NCI-H2107 (cell line): ENCODE measurements at regions not wholly inside any gene's neighbourhood (a gene's known extent, or its start where the extent isn't known, plus 50 kb on each side); places are given as distances from the start of the nearest gene placed in this dataset.
"Not testable (repeated sequence)": the region's sequence is repeated elsewhere in the genome, so short reads cannot be mapped to it uniquely, and the experiment has no call there.

Experiments used
- DNase-seq: peaks from one replicate; lab custom pipeline; 2025; lab: John Stamatoyannopoulos, UW

GRCh38 chr13:50156561-50157127, 141.4 kb downstream of the KCNRG start:
- no peak for DNase-seq

DNA sequence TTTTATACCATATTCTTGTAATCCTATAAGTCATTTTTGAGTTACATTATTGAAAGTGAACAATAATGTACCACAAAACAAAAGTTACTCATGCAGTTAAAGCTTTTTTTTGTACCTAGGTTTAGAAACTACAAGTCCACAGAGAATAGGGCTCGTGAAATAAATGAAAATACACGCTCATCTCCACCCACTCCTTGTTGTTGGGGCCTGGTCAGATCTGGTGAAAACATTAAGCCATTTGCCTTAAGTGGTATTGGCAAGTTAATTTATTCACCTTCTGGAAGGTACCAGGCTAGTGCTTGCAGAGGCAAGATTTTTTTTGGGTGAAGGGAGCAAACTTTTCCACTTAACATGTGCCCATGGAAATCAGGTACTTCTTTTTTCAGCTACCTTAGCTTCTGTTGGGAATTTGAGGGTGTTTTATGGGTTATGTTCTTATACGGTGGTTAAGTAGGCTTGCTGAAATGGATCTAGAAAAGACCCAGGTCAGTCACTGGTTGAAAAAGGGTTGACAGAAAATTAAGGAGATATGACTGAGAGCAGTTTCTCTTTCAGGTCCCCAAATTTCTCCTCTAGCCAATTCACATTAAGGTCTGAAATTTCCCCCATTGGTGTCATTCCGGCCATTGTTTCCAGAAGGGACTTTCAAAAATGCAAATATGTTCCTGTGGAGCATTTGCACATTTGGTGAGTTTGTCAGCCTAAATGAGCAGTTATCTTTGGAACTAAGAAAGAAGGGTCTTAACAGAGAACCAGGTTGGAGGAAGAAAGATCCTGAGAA, 143.3 kb downstream of the KCNRG start:
- DNase-seq = no peak

DNA sequence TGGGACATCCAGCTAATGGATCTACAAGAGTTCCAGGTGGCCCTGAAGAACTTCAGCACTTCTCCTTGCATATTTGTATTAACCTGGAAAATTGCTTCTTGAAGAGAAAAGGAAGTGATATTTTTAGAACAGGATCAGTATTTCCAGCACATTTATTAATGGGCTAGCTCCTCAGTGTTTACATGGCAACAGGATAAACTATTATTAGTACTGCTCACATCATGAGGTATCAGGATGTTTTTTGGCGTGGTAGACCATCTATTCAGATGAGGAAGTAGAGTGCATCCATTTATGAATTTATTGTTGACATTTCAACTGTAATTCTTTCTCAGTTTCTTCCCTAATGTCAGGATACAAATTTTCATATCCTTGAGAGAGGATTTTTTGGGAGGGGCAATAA, 144.4 kb downstream of the KCNRG start:
- no peak for DNase-seq

DNA sequence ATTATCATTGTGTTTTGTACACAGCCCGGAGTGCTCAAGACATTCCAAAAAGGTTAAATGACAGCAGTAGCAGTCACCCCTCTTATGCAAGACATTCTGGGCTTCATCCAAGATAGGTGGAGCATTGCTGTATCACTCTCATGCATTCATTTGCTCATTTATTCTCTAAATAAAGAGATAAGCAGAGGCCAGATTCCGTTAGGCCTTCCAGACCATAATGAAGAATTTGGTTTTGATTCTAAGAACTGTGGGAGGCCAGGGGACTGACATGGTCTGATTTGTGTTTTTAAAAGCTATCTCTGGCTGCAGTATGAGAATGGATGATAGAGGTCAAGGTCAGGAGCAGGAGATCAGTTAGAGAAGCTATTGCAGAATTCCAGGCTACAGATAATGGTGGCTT, 145.8 kb downstream of the KCNRG start:
- DNase-seq = no peak

GRCh38 chr13:50162001-50162400, 146.8 kb downstream of the KCNRG start:
- no peak for DNase-seq

GRCh38 chr13:50162567-50162966, 147.3 kb downstream of the KCNRG start:
- no peak for DNase-seq

DNA sequence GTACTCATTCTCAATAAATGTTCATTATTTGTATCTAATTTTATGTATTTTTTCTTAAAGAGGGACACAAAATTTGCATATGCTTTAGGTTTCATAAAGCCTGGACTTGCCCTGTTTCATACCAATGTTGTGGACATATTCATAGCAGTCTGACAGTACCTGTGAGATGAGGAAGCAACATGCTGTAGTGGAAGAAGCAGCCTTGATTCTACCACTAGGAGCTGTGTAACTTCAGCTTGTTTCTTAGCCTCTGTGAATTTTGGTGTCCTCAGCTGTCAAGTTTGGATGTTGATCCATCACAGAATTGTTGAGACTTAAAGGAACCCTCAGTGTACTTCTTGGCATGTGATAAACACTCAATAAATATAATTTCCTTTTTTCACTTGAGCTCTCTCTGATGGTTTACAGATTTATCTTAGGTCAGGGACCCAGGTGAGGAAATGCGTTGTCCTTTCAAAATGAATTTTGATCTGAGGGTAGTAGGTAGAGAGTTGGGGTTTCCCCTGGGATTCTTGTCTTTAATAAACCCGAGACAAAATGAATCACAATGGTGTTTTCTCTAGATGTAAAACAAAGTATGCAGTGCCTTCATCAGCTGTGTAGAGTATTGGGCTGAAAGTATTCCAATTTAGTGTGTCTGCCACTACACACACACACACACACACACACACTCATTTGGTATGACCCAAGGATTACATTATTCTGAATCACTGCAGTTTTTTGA, 152.1 kb downstream of the KCNRG start:
- DNase-seq = no peak

GRCh38 chr13:50167967-50168366, 152.7 kb downstream of the KCNRG start:
- DNase-seq = no peak

GRCh38 chr13:50168786-50169185, 153.5 kb downstream of the KCNRG start:
- no peak for DNase-seq

DNA sequence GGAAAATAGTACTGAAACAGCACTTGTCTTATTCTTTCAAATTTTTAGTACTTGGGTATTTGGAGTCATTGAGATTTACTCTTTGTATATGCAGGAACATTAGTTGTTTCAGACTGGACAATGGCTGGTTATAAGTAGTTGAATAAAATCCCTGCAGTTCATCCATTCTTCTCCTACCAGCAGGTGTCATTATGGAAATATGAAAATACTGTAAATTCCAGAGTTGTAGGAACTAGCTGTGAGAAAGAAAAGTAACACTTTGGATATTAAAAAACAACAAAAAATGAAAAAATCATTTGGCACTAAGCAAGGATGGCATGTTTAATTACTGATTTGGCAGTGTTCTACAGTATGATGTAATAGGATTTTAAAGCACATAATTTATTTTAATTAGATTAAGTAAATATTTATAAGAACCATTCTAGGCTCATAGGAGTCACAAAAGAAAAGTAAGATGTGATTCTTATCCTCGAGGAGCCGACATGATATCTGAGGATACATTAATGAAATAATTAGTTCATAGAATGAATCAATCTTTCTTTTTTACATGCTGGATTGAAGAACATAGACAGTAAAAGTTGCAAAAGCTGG, 155.3 kb downstream of the KCNRG start:
- DNase-seq = no peak

GRCh38 chr13:50171590-50172282, 156.5 kb downstream of the KCNRG start:
- DNase-seq = no peak

DNA sequence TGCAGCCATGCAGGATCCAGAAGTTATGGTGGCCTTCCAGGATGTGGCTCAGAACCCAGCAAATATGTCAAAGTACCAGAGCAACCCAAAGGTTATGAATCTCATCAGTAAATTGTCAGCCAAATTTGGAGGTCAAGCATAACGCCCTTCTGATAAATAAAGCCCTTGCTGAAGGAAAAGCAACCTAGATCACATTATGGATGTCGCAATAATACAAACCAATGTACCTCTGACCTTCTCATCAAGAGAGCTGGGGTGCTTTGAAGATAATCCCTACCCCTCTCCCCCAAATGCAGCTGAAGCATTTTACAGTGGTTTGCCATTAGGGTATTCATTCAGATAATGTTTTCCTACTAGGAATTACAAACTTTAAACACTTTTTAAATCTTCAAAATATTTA, 157.8 kb downstream of the KCNRG start:
- DNase-seq = not testable (repeated sequence)

- DNase-seq = no peak
These were observed 159.4 kb downstream of the KCNRG start for GRCh38 chr13:50174630-50175029.

- no peak for DNase-seq
These were observed 164.7 kb downstream of the KCNRG start for GRCh38 chr13:50179977-50180376.

- not testable (repeated sequence) for DNase-seq
These were observed 170.8 kb downstream of the KCNRG start for GRCh38 chr13:50185769-50186763.

GRCh38 chr13:50187352-50188029, 172.2 kb downstream of the KCNRG start:
- DNase-seq = no peak

GRCh38 chr13:50188696-50189095, 173.5 kb downstream of the KCNRG start:
- DNase-seq = no peak

DNA sequence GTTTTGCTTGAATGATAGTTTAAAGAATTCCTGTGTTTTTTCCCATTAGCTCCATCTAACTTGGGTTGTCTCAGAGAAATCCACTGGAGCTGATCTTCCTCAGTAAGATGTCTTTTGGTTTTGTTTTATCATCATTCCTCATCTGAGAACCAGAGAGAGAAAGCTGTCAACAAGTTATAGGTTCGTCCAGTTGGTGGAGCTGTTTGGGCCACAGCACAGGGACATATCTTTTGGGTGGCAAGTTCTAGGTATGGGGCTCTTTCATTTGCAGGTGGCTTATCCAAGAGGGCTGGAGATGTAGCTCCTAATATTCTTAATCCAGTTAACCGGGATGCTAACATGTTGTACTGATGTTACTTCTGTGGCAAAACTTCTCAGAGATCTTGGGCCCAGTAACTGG, 174.2 kb downstream of the KCNRG start:
- DNase-seq = no peak

GRCh38 chr13:50191004-50191403, 175.8 kb downstream of the KCNRG start:
- no peak for DNase-seq

GRCh38 chr13:50192272-50192813, 177.1 kb downstream of the KCNRG start:
- DNase-seq = no peak
